ENCODE measurements at regions not wholly inside any gene's neighbourhood (a gene's known extent, or its start where the extent isn't known, plus 50 kb on each side); places are given as distances from the start of the nearest gene placed in this dataset.

DNA sequence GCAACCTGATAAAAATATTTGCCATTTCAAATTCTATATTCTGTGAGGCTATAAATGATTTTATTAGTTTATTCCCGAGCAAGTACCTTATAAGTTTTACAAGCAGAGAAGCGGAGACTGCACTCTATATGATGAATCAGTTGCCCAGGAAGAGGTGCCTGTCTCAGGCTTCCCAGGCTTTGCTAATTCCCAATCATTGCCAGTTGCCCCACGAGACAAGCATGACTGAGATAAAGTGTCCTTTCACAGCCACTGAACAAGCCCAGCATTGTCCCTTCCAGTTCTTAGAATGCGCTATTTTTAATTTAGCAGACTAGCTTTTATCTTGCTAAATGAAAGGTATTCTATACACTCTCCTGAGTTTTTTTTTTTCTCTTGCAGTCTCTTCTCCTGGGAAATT is 260.7 kb downstream of the ALDH8A1 start:
- TF ChIP-seq RFX5 (IDR thresholded peaks at IDR 0.05; ENCODE audit: borderline replicate concordance, low read depth, low read length): no peak
- no peak for TF ChIP-seq EZH2 (IDR thresholded peaks at IDR 0.05; ENCODE audit: low read depth, low read length, severe bottlenecking)
- no peak for TF ChIP-seq SIN3A (conservative IDR thresholded peaks at IDR 0.05 in 1 of 2, IDR thresholded peaks at IDR 0.05 in 1 of 2; ENCODE audit: low read depth in 1 of 2, low read length in 2 of 2)
- no peak for TF ChIP-seq SP2 (IDR thresholded peaks at IDR 0.05; ENCODE audit: low read length)
- TF ChIP-seq, protein P1, sequence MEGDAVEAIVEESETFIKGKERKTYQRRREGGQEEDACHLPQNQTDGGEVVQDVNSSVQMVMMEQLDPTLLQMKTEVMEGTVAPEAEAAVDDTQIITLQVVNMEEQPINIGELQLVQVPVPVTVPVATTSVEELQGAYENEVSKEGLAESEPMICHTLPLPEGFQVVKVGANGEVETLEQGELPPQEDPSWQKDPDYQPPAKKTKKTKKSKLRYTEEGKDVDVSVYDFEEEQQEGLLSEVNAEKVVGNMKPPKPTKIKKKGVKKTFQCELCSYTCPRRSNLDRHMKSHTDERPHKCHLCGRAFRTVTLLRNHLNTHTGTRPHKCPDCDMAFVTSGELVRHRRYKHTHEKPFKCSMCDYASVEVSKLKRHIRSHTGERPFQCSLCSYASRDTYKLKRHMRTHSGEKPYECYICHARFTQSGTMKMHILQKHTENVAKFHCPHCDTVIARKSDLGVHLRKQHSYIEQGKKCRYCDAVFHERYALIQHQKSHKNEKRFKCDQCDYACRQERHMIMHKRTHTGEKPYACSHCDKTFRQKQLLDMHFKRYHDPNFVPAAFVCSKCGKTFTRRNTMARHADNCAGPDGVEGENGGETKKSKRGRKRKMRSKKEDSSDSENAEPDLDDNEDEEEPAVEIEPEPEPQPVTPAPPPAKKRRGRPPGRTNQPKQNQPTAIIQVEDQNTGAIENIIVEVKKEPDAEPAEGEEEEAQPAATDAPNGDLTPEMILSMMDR (IDR thresholded peaks at IDR 0.05; ENCODE audit: control extremely low read depth in 1 of 3, insufficient read depth in 1 of 3, low read depth in 1 of 3, low read length in 3 of 3): no peak
- TF ChIP-seq POLR2AphosphoS5 (IDR thresholded peaks at IDR 0.05; ENCODE audit: low read depth, low read length): no peak
- no peak for TF ChIP-seq ATF3 (IDR thresholded peaks at IDR 0.05; ENCODE audit: insufficient read depth, low read depth, low read length)
